HG02870 (cell line): ENCODE measurements at regions not wholly inside any gene's neighbourhood (a gene's known extent, or its start where the extent isn't known, plus 50 kb on each side); places are given as distances from the start of the nearest gene placed in this dataset.
"Not testable (repeated sequence)": the region's sequence is repeated elsewhere in the genome, so short reads cannot be mapped to it uniquely, and the experiment has no call there.

Source experiments
- ATAC-seq: cut with Tn5 transposase; IDR thresholded peaks from one replicate; pipeline ENCODE4 v1.9.1; 2021; ENCODE audit warnings: mild to moderate bottlenecking, moderate library complexity; ENCODE audit not compliant: unreplicated experiment

GRCh38 chr3:169029674-169030285 lies 633.7 kb downstream of the MECOM start:
- ATAC-seq, result no peak

GRCh38 chr3:169028716-169029115 lies 634.8 kb downstream of the MECOM start:
- ATAC-seq, result no peak

- no peak for ATAC-seq
These were observed 636.8 kb downstream of the MECOM start for GRCh38 chr3:169026543-169027182.

GRCh38 chr3:169022457-169022856 lies 641.1 kb downstream of the MECOM start:
- ATAC-seq, result no peak

- no peak for ATAC-seq
These were observed 643.1 kb downstream of the MECOM start for GRCh38 chr3:169020371-169020770.

- no peak for ATAC-seq
These were observed 654.1 kb downstream of the MECOM start for GRCh38 chr3:169009453-169009852.

- no peak for ATAC-seq
These were observed 654.6 kb downstream of the MECOM start for GRCh38 chr3:169008776-169009358.

GRCh38 chr3:169007145-169007544 lies 656.4 kb downstream of the MECOM start:
- ATAC-seq, result no peak

GRCh38 chr3:169006398-169006797 lies 657.1 kb downstream of the MECOM start:
- ATAC-seq, result not testable (repeated sequence)

GRCh38 chr3:169002689-169003088 lies 660.8 kb downstream of the MECOM start:
- no peak for ATAC-seq

- ATAC-seq, result no peak
These were observed 664.7 kb downstream of the MECOM start for GRCh38 chr3:168998792-168999191.

- ATAC-seq, result no peak
These were observed 666.0 kb downstream of the MECOM start for GRCh38 chr3:168997488-168997887.

- no peak for ATAC-seq
These were observed 666.9 kb downstream of the MECOM start for GRCh38 chr3:168996622-168997021.

- no peak for ATAC-seq
These were observed 668.4 kb downstream of the MECOM start for GRCh38 chr3:168995129-168995528.

GRCh38 chr3:168991803-168992202 lies 671.7 kb downstream of the MECOM start:
- no peak for ATAC-seq

GRCh38 chr3:168990621-168991020 lies 672.9 kb downstream of the MECOM start:
- ATAC-seq, result no peak

GRCh38 chr3:168990134-168990533 lies 673.4 kb downstream of the MECOM start:
- ATAC-seq, result no peak

GRCh38 chr3:168989396-168989795 lies 674.1 kb downstream of the MECOM start:
- no peak for ATAC-seq

GRCh38 chr3:168988853-168989252 lies 674.7 kb downstream of the MECOM start:
- ATAC-seq, result no peak

- ATAC-seq, result no peak
These were observed 678.6 kb downstream of the MECOM start for GRCh38 chr3:168984872-168985271.

GRCh38 chr3:168983046-168983445 lies 680.5 kb downstream of the MECOM start:
- no peak for ATAC-seq

- no peak for ATAC-seq
These were observed 682.1 kb downstream of the MECOM start for GRCh38 chr3:168981396-168981795.
